ENCODE measurements at regions not wholly inside any gene's neighbourhood (a gene's known extent, or its start where the extent isn't known, plus 50 kb on each side); places are given as distances from the start of the nearest gene placed in this dataset.

DNA sequence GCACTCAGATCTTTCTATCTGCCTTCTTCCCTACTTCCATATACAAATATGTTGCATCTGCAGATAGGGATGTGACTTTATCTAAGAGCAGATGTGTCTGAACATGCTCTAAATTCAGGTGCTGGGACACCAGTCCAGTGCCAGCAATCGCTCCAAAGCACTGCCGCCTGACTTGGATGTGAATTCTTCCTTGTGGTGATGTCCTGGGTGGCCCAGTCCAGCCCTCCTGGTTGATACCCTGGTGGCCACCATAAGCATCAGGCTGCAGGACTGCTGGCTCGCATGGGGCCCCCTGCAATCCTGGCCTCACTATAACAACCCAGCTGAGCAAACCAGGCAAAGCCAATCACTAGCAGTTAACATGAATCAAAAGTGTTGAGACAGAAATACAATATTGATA, 149.2 kb upstream of the PDE1C start:
- no peak for TF ChIP-seq EP300 (IDR thresholded peaks at IDR 0.05; ENCODE audit: borderline replicate concordance)

GRCh38 chr7:32218741-32219288, 148.6 kb upstream of the PDE1C start:
- TF ChIP-seq YY1 (IDR thresholded peaks at IDR 0.05; ENCODE audit: low read depth) (no peak), ZBTB7A (IDR thresholded peaks at IDR 0.05; ENCODE audit: low read depth) (no peak), FOXM1 (IDR thresholded peaks at IDR 0.05; ENCODE audit: borderline replicate concordance, low read depth) (no peak), EP300 (IDR thresholded peaks at IDR 0.05; ENCODE audit: borderline replicate concordance) (no peak), CEBPB (IDR thresholded peaks at IDR 0.05) (no peak), EGR1 (IDR thresholded peaks at IDR 0.05) (no peak), CREB1 (IDR thresholded peaks at IDR 0.05; ENCODE audit: low read depth) (no peak), RAD21 (IDR thresholded peaks at IDR 0.05; ENCODE audit: low read depth) (no peak), TCF12 (IDR thresholded peaks at IDR 0.05; ENCODE audit: low read depth) (no peak), TEAD4 (IDR thresholded peaks at IDR 0.05) (no peak), NFIC (IDR thresholded peaks at IDR 0.05) (no peak), TAF1 (IDR thresholded peaks at IDR 0.05; ENCODE audit: low read depth) (no peak), REST (IDR thresholded peaks at IDR 0.05; ENCODE audit: low read depth) (no peak)
- TF ChIP-seq, protein P1, sequence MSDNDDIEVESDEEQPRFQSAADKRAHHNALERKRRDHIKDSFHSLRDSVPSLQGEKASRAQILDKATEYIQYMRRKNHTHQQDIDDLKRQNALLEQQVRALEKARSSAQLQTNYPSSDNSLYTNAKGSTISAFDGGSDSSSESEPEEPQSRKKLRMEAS (IDR thresholded peaks at IDR 0.05), result no peak
- TF ChIP-seq, protein P2, sequence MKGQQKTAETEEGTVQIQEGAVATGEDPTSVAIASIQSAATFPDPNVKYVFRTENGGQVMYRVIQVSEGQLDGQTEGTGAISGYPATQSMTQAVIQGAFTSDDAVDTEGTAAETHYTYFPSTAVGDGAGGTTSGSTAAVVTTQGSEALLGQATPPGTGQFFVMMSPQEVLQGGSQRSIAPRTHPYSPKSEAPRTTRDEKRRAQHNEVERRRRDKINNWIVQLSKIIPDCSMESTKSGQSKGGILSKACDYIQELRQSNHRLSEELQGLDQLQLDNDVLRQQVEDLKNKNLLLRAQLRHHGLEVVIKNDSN (IDR thresholded peaks at IDR 0.05), result no peak

GRCh38 chr7:32218154-32218467, 147.9 kb upstream of the PDE1C start:
- TF ChIP-seq CEBPB (IDR thresholded peaks at IDR 0.05), result no peak
- no peak for TF ChIP-seq REST (IDR thresholded peaks at IDR 0.05; ENCODE audit: low read depth)
- no peak for TF ChIP-seq YY1 (IDR thresholded peaks at IDR 0.05; ENCODE audit: low read depth)
- no peak for TF ChIP-seq CREB1 (IDR thresholded peaks at IDR 0.05; ENCODE audit: low read depth)
- no peak for TF ChIP-seq TEAD4 (IDR thresholded peaks at IDR 0.05)
- TF ChIP-seq FOXM1 (IDR thresholded peaks at IDR 0.05; ENCODE audit: borderline replicate concordance, low read depth), result no peak
- TF ChIP-seq RAD21 (IDR thresholded peaks at IDR 0.05; ENCODE audit: low read depth), result no peak
- no peak for TF ChIP-seq NFIC (IDR thresholded peaks at IDR 0.05)
- TF ChIP-seq EGR1 (IDR thresholded peaks at IDR 0.05), result no peak
- no peak for TF ChIP-seq ZBTB7A (IDR thresholded peaks at IDR 0.05; ENCODE audit: low read depth)
- TF ChIP-seq TAF1 (IDR thresholded peaks at IDR 0.05; ENCODE audit: low read depth), result no peak
- TF ChIP-seq EP300 (IDR thresholded peaks at IDR 0.05; ENCODE audit: borderline replicate concordance), result no peak
- TF ChIP-seq, protein P2 (IDR thresholded peaks at IDR 0.05), result no peak

DNA sequence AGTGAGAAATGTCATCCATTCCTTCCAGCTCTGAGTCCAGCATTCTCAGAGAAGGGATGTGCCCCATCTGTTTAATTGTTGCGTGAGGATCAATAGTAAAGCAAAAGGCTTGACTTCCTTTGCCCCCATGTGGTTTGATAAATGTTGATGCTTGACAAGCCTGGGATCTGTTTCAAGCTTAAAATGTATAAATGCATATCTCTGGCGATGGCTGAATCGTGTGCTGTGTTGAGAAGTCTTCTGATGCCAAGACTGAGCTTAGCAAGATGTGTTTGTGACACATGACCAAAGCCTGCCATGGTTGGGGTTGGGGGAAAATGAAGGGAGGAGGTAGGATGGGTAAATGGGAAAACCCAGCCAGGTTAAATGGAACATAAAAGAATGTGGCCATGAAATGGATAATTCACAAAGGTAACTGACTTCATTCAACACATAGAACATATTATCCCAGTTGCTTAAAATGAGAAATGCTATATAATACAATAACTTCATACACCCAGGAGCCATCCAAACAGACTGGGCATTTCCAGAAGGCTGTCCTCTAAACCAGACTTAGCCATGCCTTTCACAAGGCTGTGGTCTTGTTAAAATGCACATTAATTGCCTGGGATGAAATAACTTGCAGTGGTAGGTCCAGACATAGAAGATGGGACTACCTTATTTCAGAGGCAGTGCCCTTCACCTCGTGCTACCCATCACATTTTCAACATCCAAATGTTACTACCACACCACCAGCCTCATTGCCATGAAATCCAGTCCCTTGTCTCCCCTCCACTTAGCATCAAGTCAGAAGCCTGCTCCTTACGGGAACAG, 147.3 kb upstream of the PDE1C start:
- TF ChIP-seq CEBPB (IDR thresholded peaks at IDR 0.05) (no peak), FOXM1 (IDR thresholded peaks at IDR 0.05; ENCODE audit: borderline replicate concordance, low read depth) (no peak), ZBTB7A (IDR thresholded peaks at IDR 0.05; ENCODE audit: low read depth) (no peak), CREB1 (IDR thresholded peaks at IDR 0.05; ENCODE audit: low read depth) (no peak), TEAD4 (IDR thresholded peaks at IDR 0.05) (no peak), REST (IDR thresholded peaks at IDR 0.05; ENCODE audit: low read depth) (no peak), NFIC (IDR thresholded peaks at IDR 0.05) (no peak), YY1 (IDR thresholded peaks at IDR 0.05; ENCODE audit: low read depth) (no peak), TCF12 (IDR thresholded peaks at IDR 0.05; ENCODE audit: low read depth) (no peak), RAD21 (IDR thresholded peaks at IDR 0.05; ENCODE audit: low read depth) (no peak), EGR1 (IDR thresholded peaks at IDR 0.05) (no peak), TAF1 (IDR thresholded peaks at IDR 0.05; ENCODE audit: low read depth) (no peak), EP300 (IDR thresholded peaks at IDR 0.05; ENCODE audit: borderline replicate concordance) (no peak)
- TF ChIP-seq, protein P2 (IDR thresholded peaks at IDR 0.05), result no peak
- TF ChIP-seq, protein P1 (IDR thresholded peaks at IDR 0.05), result no peak

All from Ishikawa (cell line).